K562 (cell line): ENCODE measurements at regions not wholly inside any gene's neighbourhood (a gene's known extent, or its start where the extent isn't known, plus 50 kb on each side); places are given as distances from the start of the nearest gene placed in this dataset.

ENCODE experiments used
- ATAC-seq: fragments of 200-7000 bp; cut with Tn5 transposase; 3 replicates; pipeline ENCODE4 v1.9.1; 2020; ENCODE audit warnings: moderate library complexity
- BruUV-seq: library from RNA; stranded (reverse); fragments of 400-500 nt; replicated peaks from 2 replicates; lab custom pipeline; 2021; lab: Mats Ljungman, UMichigan
- CTCF ChIA-PET: fragments of 300-600 bp; formaldehyde crosslinking; extraction: SDS; loops from one replicate; lab custom pipeline; 2021; ENCODE audit warnings: low intra/inter-chr PET ratio; lab: Yijun Ruan, JAX
- POLR2A ChIA-PET: fragments of 300-600, 350-650 bp; sonication (Branson Sonifier 250); formaldehyde crosslinking; extraction: SDS; loops from one replicate; lab custom pipeline; 2021; ENCODE audit warnings: antibody characterized with exemption, inconsistent platforms; lab: Yijun Ruan, JAX
- DNase-seq, 4 experiments: peaks; one replicate each; pipeline versions ENCODE4 v3.0.0 to v3.0.0-alpha.2; 2011 to 2018; ENCODE audit warnings: low spot score in 3 of 4, mixed read lengths in 3 of 4; ENCODE audit errors: extremely low read depth in 1 of 4
- FAIRE-seq: peaks from 2 replicates; lab custom pipeline; 2011; peaks lifted over from hg19 to GRCh38; lab: Jason Lieb, UNC
- H2AFZ ChIP-seq: 2 replicates; pipeline ENCODE4 v1.6.0; 2011; ENCODE audit warnings: low read depth, low read length, control low read depth, inconsistent platforms
- H3K27ac ChIP-seq: fragments of 200-600 bp; 3 replicates; pipeline ENCODE4 v1.8.0; 2011; ENCODE audit warnings: low read depth, mild to moderate bottlenecking, control low read depth, inconsistent platforms, low read length, moderate library complexity, mixed read lengths; ENCODE audit errors: extremely low read depth
- H3K27me3 ChIP-seq, 2 experiments: fragments of 300-600 bp in 1 of 2; 2 replicates in 1 of 2; 3 replicates in 1 of 2; pipeline versions ENCODE4 v1.6.0 to v1.8.0; 2011; ENCODE audit warnings: inconsistent platforms in 2 of 2, low read length in 2 of 2, mild to moderate bottlenecking in 1 of 2, mixed read lengths in 1 of 2, moderate library complexity in 1 of 2; ENCODE audit not compliant: control insufficient read depth in 2 of 2, insufficient read depth in 2 of 2
- H3K36me3 ChIP-seq: fragments of 300-600 bp; 3 replicates; pipeline ENCODE4 v1.8.0; 2011; ENCODE audit warnings: mild to moderate bottlenecking, low read length, inconsistent platforms; ENCODE audit not compliant: control insufficient read depth, insufficient read depth
- H3K4me1 ChIP-seq, 2 experiments: fragments of 200-600 bp in 1 of 2; replicated peaks in 1 of 2; 2 replicates in 1 of 2; 3 replicates in 1 of 2; pipeline versions ENCODE4 v1.5.1 to v1.8.0; 2011; ENCODE audit warnings: inconsistent platforms in 2 of 2, low read length in 2 of 2, mild to moderate bottlenecking in 1 of 2, mixed read lengths in 1 of 2, moderate library complexity in 1 of 2; ENCODE audit not compliant: control insufficient read depth in 2 of 2, insufficient read depth in 2 of 2
- H3K4me2 ChIP-seq: 2 replicates; pipeline ENCODE4 v1.6.1; 2011; ENCODE audit warnings: low read length, control low read depth, inconsistent platforms, mixed read lengths; ENCODE audit not compliant: insufficient read depth
- H3K4me3 ChIP-seq: fragments of 200-600 bp; sonication (generic), shearing (Covaris generic); 2 replicates; pipeline ENCODE4 v1.5.1; 2016; ENCODE audit warnings: control low read depth, inconsistent platforms
- H3K79me2 ChIP-seq: fragments of 200-600 bp; 3 replicates; pipeline ENCODE4 v1.8.0; 2011; ENCODE audit warnings: low read length, inconsistent platforms; ENCODE audit not compliant: control insufficient read depth, insufficient read depth
- H3K9ac ChIP-seq, 2 experiments: 2 replicates each; pipeline versions ENCODE4 v1.6.0 to v1.6.1; 2011; ENCODE audit warnings: low read depth in 2 of 2, low read length in 2 of 2, control low read depth in 1 of 2, inconsistent platforms in 1 of 2, mild to moderate bottlenecking in 1 of 2, mixed read lengths in 1 of 2; ENCODE audit not compliant: insufficient read depth in 1 of 2
- H3K9me1 ChIP-seq: one replicate; pipeline ENCODE4 v1.6.0; 2011; ENCODE audit warnings: inconsistent platforms, mild to moderate bottlenecking, low read length, moderate library complexity; ENCODE audit not compliant: control insufficient read depth, insufficient read depth
- H3K9me3 ChIP-seq: replicated peaks from 2 replicates; pipeline ENCODE4 v1.5.1; 2011; ENCODE audit warnings: low read depth, low read length, inconsistent platforms; ENCODE audit not compliant: control insufficient read depth, insufficient read depth
- H4K20me1 ChIP-seq: replicated peaks from 2 replicates; pipeline ENCODE4 v1.6.1; 2011; ENCODE audit warnings: low read length, inconsistent platforms, mixed read lengths; ENCODE audit not compliant: control insufficient read depth, insufficient read depth
- C11orf30 ChIP-seq: fragments of 450-650 bp; IDR thresholded peaks from 2 replicates; pipeline ENCODE4 v1.6.1; 2016; ENCODE audit warnings: low read depth, mild to moderate bottlenecking
- HINFP ChIP-seq: fragments of 450-650 bp; conservative IDR thresholded peaks from 2 replicates; pipeline ENCODE4 v1.6.1; 2016; ENCODE audit warnings: missing genetic modification characterization, low read depth, mild to moderate bottlenecking, control low read depth, missing compliant biosample characterization
- JUN ChIP-seq, 2 experiments: sonication (generic) in 1 of 2; formaldehyde crosslinking in 1 of 2; IDR thresholded peaks; 2 replicates each; pipeline versions ENCODE4 v1.6.1 to v1.8.0; 2012 to 2022; ENCODE audit warnings: borderline replicate concordance in 2 of 2, mild to moderate bottlenecking in 2 of 2, improper control_type of control experiment in 1 of 2, low read depth in 1 of 2, low read length in 1 of 2, missing genetic modification reagents in 1 of 2
- MAFF ChIP-seq: IDR thresholded peaks from 2 replicates; pipeline ENCODE4 v1.6.1; 2012; ENCODE audit warnings: low read length, improper control_type of control experiment
- RFX5 ChIP-seq: IDR thresholded peaks from 2 replicates; pipeline ENCODE4 v1.6.1; 2011; ENCODE audit warnings: low read depth, mild to moderate bottlenecking, improper control_type of control experiment, low read length
- SOX6 ChIP-seq: fragments of 450-650 bp; IDR thresholded peaks from 2 replicates; pipeline ENCODE4 v1.6.1; 2014; ENCODE audit warnings: mild to moderate bottlenecking
- WGBS: fragments of 100-300 bp; shearing (Covaris generic); methylation state at CpG from one replicate; pipeline ENCODE4 v1.1.6; 2016; ENCODE audit warnings: low coverage, mixed read lengths; ENCODE audit not compliant: insufficient coverage; ENCODE audit errors: missing lambda C conversion rate; 5-methylcytosine and 5-hydroxymethylcytosine counted together
- in situ Hi-C: fragments of 300-500 bp; cut with MboI; formaldehyde crosslinking; loops from 4 replicates; pipeline ENCODE4 v1.15.0; 2018; ENCODE audit warnings: inconsistent platforms, mixed read lengths
- intact Hi-C: fragments of 100-400 bp; cut with micrococcal nuclease; formaldehyde crosslinking; loops from 2 replicates; pipeline ENCODE4 v1.14.2; 2022
- TF ChIP-seq, protein P1 (sequence below): fragments of 450-650 bp; IDR thresholded peaks from 2 replicates; pipeline ENCODE4 v1.6.1; 2018; ENCODE audit warnings: mild to moderate bottlenecking, low read depth; ENCODE audit not compliant: partially characterized antibody
- TF ChIP-seq, protein P2 (sequence below): fragments of 450-650 bp; IDR thresholded peaks from one replicate; pipeline ENCODE4 v1.6.1; 2018; ENCODE audit warnings: mild to moderate bottlenecking, moderate library complexity; ENCODE audit not compliant: partially characterized antibody
- TF ChIP-seq, protein P3 (sequence below): sonication (generic); formaldehyde crosslinking; IDR thresholded peaks from 2 replicates; pipeline ENCODE4 v1.5.0; 2020; ENCODE audit warnings: missing genetic modification reagents

GRCh38 chr5:97891971-97892370 lies 708.9 kb upstream of the RIOK2 start (continued):
- TF ChIP-seq, protein P1, sequence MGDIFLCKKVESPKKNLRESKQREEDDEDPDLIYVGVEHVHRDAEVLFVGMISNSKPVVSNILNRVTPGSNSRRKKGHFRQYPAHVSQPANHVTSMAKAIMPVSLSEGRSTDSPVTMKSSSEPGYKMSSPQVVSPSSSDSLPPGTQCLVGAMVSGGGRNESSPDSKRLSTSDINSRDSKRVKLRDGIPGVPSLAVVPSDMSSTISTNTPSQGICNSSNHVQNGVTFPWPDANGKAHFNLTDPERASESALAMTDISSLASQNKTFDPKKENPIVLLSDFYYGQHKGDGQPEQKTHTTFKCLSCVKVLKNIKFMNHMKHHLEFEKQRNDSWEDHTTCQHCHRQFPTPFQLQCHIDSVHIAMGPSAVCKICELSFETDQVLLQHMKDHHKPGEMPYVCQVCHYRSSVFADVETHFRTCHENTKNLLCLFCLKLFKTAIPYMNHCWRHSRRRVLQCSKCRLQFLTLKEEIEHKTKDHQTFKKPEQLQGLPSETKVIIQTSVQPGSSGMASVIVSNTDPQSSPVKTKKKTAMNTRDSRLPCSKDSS: no peak

GRCh38 chr5:97903742-97904141 lies 720.7 kb upstream of the RIOK2 start:
- no TSS peak for BruUV-seq
- H3K4me3 ChIP-seq: no peak overlapping the region
- H3K9me1 ChIP-seq: no peaks in the 10 kb centered on the region
- ATAC-seq (no peak), FAIRE-seq (no peak), DNase-seq (no peak)
- no peaks in the 10 kb centered on the region for H4K20me1 ChIP-seq
- 0% methylated on average over 2 of the region's 2 CpGs for WGBS
- H3K79me2 ChIP-seq: no peaks in the 10 kb centered on the region
- CTCF ChIA-PET: no interaction called here
- H3K36me3 ChIP-seq: no peaks in the 10 kb centered on the region
- intact Hi-C loops: no loop called here
- H3K27me3 ChIP-seq: no peaks in the 10 kb centered on the region
- H3K4me2 ChIP-seq: no peak overlapping the region
- H3K9me3 ChIP-seq: no peaks in the 10 kb centered on the region
- H3K27ac ChIP-seq: no peak overlapping the region
- no peak overlapping the region for H3K9ac ChIP-seq
- POLR2A ChIA-PET: no interaction called here
- no peak overlapping the region for H2AFZ ChIP-seq
- no peaks in the 10 kb centered on the region for H3K4me1 ChIP-seq
- in situ Hi-C loops: no loop called here
- TF ChIP-seq C11orf30 (no peak), SOX6 (no peak), RFX5 (no peak), JUN (IDR thresholded peaks at IDR 0.05; ENCODE audit: borderline replicate concordance, low read depth, low read length) (no peak), JUN (CRISPR knock-in tag; IDR thresholded peaks at IDR 0.05; ENCODE audit: borderline replicate concordance) (no peak), HINFP (tag) (no peak), MAFF (no peak)
- TF ChIP-seq, protein P2, sequence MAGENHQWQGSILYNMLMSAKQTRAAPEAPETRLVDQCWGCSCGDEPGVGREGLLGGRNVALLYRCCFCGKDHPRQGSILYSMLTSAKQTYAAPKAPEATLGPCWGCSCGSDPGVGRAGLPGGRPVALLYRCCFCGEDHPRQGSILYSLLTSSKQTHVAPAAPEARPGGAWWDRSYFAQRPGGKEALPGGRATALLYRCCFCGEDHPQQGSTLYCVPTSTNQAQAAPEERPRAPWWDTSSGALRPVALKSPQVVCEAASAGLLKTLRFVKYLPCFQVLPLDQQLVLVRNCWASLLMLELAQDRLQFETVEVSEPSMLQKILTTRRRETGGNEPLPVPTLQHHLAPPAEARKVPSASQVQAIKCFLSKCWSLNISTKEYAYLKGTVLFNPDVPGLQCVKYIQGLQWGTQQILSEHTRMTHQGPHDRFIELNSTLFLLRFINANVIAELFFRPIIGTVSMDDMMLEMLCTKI: no peak
- TF ChIP-seq, protein P3, sequence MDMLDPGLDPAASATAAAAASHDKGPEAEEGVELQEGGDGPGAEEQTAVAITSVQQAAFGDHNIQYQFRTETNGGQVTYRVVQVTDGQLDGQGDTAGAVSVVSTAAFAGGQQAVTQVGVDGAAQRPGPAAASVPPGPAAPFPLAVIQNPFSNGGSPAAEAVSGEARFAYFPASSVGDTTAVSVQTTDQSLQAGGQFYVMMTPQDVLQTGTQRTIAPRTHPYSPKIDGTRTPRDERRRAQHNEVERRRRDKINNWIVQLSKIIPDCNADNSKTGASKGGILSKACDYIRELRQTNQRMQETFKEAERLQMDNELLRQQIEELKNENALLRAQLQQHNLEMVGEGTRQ (CRISPR knock-in tag): no peak
